GM13977 (cell line): ENCODE measurements at regions not wholly inside any gene's neighbourhood (a gene's known extent, or its start where the extent isn't known, plus 50 kb on each side); places are given as distances from the start of the nearest gene placed in this dataset.

Source experiments
- DNase-seq: peaks from one replicate; pipeline ENCODE4 v3.0.0; 2012; ENCODE audit warnings: low spot score
- in situ Hi-C: fragments of 300-500 bp; cut with MboI; formaldehyde crosslinking; loops from one replicate; pipeline ENCODE4 v1.12.0; 2022; ENCODE audit warnings: low sequenced_read_pairs, low pct_unique_long_range_greater_than_20kb, mixed read lengths, inconsistent platforms; ENCODE audit not compliant: unreplicated experiment
- TF ChIP-seq, protein P1 (sequence below): IDR thresholded peaks from 2 replicates; pipeline ENCODE4 v1.5.1; 2012; ENCODE audit warnings: mild to moderate bottlenecking, control low read depth; ENCODE audit not compliant: insufficient read depth; ENCODE audit errors: extremely low read depth, missing control alignments

- TF ChIP-seq, protein P1, sequence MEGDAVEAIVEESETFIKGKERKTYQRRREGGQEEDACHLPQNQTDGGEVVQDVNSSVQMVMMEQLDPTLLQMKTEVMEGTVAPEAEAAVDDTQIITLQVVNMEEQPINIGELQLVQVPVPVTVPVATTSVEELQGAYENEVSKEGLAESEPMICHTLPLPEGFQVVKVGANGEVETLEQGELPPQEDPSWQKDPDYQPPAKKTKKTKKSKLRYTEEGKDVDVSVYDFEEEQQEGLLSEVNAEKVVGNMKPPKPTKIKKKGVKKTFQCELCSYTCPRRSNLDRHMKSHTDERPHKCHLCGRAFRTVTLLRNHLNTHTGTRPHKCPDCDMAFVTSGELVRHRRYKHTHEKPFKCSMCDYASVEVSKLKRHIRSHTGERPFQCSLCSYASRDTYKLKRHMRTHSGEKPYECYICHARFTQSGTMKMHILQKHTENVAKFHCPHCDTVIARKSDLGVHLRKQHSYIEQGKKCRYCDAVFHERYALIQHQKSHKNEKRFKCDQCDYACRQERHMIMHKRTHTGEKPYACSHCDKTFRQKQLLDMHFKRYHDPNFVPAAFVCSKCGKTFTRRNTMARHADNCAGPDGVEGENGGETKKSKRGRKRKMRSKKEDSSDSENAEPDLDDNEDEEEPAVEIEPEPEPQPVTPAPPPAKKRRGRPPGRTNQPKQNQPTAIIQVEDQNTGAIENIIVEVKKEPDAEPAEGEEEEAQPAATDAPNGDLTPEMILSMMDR = no peak
- no peak for DNase-seq
- in situ Hi-C loops = no loop called here
These were observed 2133.6 kb upstream of the DEFB115 start for GRCh38 chr20:29123861-29124260.
